NCI-H2196 (cell line): ENCODE measurements at regions not wholly inside any gene's neighbourhood (a gene's known extent, or its start where the extent isn't known, plus 50 kb on each side); places are given as distances from the start of the nearest gene placed in this dataset.

Experiments used
- DNase-seq: peaks from one replicate; lab custom pipeline; 2025; ENCODE audit not compliant: unreplicated experiment; lab: John Stamatoyannopoulos, UW

DNA sequence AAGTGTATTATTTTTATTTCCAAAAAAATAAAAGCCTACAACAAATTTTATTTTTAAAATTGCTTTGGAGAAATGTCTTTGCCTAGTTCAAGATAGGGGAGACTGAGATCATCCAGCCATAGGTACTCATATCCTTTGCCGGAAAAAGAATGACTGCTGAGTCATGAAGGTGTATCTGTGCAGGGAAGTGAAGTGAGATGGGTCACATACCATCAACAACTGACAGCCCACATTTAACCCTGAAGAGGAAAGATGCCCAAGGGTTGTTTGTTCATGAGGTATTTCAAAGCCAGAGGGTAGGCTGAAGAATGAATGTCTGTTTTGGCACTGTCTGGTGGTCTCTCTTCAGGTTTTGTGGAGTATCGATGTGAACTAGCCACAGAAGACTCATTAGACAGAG lies 106.7 kb upstream of the TTC29 start:
- DNase-seq, result no peak

DNA sequence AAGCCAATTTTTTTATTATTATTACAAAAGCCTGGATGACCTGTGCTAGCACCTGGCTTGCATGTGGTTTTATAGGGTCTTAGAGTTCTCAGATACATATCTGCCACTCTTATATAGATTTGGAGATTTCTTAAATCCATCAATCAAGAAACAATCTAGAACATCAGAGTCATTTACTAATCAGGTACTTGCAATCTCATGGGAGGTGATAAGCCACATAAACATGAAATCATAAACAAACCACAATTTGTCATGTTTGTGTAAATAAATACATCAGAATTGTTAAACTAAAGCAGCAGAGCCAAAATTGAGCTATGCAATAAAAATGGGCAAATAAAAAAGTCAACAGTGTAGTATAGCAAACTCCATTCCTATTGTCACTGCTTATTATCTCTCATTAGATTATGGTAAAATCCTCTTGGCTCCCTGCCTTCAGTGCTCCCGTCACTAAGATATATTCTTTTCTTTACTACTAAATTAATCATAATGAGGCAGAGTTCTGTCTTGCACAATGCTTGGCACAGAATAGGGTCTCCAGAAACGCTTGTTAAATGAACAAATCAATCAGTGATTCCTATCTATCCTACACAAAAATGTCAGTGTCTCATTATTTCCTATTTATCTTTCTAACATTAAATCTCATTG lies 108.7 kb upstream of the TTC29 start:
- no peak for DNase-seq

DNA sequence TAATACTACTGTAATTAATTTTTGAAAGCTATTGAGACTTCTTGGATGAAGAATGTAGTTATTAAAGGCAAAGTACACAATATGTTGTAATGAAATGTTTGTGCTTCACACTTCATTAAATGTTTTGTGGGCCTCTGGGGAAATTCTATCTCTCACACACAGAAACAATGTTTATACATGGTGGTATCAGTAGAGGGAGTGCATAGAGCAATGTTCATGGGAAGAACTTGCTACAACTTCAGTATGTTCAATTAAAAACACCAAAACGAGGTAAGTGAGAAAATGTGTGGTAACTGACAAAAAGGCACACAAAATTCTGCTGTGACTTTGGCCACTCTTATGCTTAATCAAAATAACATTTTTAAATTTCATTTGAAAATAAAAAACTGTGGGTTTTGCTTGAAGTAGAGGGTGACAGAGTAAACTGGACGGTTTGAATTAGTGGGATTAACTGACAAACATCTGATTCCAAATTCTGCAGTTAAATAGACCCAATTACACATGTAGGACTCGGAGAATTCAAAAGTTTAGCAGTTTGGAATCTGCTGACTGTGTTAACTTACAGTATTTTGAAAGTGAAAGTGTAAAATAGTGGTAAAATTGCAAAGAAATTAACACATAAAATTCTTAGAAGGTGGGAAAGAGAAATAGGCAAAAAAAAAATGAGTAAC lies 111.4 kb upstream of the TTC29 start:
- DNase-seq, result no peak

DNA sequence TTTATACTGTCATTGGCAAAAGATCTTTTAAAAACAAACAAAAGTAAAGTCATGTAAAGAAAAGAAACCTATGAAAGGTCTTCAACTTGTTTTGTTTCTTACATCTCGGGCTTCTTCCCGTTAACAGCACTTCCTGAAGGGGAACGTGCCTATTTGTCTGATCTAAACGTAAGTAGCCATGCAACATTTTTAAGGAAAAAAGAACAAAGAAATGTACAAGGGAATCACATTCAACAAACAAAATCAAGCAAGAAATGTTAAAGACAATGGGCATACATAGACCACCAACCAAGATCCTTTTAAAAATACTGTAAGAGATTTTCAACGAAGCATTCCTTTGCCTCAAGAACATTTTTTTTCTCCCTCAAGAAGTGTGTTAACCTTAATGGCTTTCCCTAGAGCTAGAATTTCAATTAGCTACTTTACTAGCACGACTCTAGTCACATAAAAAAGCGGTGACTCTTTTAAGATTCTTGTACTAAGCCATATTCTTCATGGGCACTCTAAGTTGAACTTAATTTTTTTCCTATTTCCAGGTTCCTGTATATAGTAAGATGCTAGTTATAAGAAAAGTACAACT lies 112.0 kb upstream of the TTC29 start:
- DNase-seq, result no peak

DNA sequence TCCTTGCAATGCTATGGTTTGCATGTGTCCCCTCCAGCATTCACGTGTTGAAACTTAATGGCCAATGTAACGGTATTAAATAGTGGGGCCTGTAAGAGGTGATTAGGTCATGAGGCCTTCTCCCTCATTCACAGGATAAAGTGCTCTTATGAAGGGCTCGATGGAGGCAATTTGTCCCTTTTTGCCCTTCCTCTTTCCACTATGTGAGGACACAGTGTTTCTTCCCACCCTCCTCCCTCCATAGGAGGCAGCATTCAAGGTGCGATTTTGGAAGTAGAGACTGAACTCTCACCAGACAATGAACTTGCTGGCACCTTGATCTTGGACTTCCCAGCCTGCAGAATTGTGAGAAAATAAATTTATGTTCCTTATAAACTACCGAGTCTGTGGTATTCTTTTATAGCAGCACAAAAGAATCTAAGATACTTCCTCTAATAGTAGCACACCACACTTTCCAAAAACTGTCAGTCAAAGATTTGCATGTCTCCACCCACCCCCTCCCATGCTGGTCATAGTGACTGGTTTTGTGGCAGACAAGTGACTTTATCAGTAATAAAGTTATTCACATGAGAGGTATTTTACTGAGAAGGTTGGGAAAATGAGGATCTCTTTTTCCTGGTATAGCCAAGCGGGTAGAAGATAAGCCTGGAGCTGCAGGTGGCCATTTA lies 113.5 kb upstream of the TTC29 start:
- no peak for DNase-seq

DNA sequence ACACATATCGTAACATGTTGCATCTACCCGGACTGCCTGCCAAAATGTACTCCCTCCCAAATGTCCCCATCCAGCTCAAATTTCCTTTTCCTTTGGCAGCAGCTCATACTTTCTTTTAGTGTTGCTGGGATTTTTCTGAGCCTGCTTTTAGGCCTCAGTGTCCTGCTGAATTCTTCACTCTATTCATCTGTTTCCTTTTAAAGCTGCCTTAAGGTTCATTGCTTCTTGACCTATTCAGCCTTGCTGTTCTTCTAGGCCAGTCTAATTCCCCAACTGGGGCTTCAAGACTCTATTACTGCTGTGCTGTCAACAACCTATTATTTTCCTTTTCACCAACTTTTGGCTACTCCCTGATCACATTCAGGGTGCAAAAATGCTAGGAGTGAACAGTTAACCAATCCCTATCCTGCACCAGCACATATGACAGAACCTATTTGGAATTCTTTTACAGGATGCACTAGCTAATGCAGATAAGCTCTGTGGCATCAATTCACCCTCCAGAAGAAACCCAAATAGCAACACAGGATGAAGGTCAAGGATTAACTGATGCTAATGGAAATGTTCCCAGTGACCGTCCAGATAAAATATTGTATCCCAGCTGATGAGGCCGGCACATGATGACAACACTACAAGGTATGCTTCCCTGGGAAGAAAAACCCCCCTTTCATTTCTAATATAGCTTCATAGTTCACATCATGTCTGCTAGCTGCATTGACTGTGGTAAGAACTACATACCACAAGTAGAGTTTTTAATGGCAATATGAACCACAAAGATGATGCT lies 114.7 kb upstream of the TTC29 start:
- DNase-seq, result no peak

DNA sequence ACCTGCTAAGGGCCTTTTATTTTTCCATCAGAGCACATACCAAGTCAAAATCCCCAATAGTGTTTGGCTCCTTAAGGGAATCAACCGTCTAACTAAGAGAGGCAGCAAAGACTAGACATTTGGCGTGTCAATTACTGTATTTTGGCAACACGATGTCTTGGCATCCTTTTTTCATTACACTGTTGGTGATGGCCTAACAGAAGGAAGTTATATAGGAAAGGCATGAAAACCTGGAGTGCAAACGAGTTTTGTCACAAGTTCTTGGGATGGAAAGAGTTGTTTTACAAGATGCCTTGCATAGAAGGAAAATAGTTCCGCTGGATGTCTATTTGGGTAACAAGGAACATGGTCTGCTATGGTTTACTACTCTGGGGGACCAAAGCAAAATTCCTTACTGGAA lies 119.2 kb upstream of the TTC29 start:
- DNase-seq, result no peak

DNA sequence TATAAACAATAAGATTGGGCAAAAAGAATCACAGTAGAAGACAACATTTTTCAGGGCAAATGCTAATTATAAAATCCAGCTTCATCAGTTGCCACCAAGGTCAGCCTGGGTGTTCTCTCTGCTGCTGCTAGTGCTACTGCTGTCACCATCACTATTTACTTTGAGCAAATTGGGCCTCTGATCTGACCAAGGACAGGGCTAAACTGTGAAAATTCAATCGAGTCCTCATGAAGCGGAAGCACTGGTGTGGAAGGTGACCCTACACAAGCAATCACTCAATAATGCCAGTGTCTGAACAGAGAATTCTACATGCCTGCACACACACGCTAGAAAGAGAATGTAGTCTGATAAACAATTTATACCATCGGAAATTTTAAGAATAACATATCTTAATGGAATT lies 122.9 kb upstream of the TTC29 start:
- DNase-seq, result no peak

DNA sequence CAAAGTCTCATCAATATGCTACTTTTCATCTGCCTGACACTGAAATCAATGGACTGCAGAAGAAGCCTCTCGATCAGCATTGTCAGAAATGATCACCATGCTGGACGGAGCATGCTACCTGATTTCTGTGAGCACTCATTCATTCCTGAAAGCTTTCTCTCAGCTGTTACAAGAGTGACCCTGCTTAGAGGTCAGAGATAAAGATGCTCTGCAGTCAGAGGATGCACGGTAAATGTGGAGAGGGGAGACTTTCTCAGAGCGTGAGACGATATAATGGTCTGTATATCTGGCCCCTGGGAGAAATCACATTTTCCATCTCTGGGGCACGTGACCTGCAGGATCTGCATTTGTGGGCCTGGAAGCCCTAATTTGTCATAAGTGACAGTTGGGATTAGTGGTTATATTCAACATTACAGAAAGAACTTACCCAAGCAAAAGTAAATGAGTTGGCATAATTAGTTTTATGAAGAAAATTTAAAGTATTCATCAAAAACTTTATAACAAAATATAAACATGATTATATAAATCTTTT lies 125.6 kb upstream of the TTC29 start:
- DNase-seq, result no peak

DNA sequence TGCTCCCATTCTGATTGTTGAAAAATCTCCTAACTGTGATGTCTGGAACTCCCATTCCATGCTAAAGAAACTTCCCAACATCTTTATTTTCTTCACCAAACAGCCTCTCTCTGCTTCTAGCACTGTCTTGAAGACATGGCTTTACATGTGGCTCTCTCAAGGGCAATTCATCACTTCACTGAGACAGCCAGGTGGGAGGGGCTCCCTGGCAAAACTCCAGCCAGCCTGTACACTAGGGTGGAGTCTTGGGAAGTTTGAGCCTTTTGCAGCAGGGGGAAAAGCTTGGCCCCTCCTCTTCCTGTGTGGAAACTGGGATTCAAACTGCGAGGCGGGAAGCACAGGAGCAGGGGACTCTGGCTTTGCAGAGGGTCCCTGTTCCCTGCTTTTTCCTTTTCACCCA lies 130.5 kb upstream of the TTC29 start:
- DNase-seq, result no peak

DNA sequence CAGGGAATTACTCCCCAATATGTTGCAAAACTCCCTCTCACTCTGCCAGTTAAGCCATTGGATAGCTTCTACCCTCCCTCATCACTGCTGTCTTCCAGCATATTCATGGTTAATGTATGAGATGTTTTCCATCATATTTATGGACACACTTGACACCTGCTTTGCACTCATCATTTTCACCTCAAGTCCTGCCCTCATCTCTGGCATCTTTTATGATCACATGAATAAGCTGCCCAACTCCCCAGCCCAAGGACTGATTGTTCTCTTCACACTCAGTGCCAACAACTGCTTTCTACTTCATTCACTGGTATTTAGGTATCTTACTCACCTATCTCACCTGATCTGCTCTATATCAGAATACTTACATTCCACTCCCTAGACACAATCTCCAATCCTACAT lies 131.1 kb upstream of the TTC29 start:
- DNase-seq, result no peak

DNA sequence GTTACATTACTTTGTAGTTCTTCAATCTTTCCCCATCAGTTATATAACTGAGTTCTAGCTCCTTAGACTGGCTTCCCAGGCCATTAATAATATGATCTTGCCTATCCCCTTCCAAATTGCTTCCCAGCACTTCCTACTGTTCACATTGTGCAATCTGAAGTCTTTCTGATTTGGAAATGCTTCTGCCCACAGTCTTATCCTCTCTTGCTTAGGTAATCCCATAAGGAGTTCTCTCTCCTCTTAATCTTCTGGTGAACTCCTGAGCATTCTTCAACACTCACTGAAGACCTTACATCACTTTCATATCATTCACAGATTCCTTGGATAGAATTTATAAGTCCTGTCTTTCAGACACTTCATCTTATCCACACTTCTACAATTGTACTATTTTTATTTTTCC lies 132.7 kb upstream of the TTC29 start:
- DNase-seq, result no peak

DNA sequence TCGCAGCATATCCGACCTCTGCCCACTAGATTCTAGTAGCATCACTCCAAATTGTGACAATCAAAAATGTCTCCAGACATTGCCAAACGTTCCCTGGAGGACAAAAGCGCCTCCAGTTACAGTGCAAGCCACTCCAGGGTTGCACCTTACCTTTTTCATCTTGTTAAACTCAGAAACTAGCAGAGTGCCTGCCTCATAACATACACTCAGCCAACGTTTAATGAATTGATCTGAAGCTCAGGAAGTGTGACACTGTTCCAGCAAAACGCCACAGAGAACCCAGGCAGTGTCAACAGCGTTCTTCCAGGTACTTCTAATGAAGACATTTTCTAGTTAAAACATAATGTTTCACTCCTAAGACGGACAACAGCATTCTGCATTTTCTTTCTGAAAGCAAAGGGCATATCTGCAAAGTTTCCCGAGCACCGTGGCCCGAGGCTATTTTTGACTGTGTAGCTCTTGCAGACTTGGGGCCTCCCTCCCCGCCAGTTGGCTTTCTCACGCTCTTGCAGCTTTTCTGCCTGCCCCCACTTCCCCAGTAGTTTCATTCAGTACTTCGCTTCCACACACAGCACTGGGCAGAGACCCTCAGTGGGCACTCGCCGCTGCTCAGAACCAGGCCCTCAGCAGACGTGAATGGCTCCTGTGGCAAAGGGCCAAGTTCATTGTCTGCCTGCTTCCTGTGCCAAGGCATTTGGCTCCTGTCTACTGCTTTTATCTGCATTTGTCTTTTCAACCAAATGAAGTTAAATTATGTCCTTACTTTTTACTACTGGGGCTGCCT lies 133.4 kb upstream of the TTC29 start:
- no peak for DNase-seq

DNA sequence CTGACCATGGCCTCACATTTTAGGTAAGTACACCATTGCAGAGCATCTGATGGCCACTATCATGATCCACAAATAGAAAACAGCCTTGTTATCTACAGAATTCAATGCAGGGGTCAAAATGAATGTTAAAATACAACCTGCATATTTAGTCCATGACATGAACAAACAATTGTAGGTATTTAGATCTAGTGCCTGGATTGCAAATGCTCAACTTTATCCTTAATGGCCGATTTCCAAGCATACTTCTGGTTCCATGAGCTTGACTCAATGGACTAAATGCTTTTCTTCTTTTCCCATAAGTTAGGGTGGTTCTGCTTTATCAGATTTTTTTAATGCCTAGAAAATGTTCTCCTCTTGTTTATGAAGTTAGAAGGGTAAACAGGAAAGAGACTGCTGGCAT lies 139.2 kb upstream of the TTC29 start:
- no peak for DNase-seq

DNA sequence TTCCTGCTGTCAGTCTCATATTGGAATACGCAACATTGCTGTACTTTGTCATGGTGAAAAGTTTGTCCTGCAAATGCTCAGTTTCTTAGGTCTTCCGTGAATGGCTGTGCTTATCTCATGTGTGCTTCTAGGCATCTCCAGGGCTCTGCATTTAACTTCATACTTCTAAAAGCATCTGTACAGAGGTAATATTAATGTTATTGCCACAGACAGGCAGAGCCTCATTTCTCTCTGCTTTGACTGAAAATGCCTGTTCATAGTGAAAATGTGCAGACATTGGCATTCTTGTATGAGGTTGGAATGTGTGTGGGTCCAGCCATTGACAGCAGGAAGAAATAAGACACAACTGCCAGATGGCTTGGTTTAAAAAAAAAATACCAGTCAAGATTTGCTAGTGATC lies 140.1 kb upstream of the TTC29 start:
- DNase-seq, result no peak

DNA sequence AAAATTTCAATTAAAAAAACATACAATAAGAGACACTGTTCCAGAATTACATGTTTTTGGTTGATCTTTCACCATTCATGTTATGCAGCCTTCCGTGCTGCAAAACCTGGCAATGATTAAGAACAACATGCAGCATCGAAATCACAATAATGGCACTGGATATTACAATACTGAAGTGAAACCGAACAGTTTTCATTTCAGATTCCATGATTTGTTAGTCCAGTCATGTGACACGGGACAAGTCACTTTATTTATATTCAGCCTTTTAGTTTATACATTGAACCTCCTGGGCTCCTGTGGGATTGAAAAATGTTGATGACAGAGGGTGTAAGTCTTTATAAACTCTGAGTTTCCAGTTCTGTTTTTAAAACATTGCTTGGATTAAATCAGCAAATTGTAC lies 142.5 kb upstream of the TTC29 start:
- no peak for DNase-seq

DNA sequence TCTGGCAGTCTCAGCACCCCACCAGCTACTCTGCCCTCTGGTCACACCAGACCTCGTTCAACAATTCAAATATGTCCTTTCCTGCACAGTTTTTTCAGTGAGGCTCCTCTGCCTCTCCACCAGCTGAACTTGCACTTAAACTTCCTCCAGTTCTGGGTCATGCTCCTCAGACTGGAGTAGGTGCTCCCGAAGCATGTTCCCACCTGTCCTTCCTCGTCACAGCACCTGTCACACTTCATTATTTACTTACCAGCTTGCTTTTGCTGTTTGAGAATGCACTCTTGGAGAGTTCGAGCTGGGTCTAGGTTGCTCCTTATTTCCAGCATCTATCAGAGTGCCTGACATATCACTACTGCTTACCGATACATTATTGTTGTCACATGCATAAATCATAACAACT lies 144.8 kb upstream of the TTC29 start:
- DNase-seq, result no peak

DNA sequence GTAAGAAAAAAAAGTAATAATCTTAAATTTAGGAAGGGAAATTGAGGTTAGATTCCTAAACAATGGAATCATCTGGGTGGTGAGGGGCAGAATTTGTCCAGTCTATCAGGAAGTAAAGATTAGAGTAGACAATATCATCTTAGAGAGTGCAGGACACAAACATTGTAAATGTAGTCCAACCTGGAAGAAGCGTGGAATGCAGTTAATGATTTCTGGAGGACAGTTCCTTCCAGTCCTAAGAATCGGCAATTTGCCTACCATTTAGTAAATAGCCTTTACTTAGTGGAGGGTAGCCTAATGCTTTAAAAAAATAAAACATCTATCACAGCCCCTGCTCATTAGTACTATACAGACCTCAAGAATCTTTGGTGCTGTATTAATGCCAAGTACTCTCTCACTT lies 147.5 kb upstream of the TTC29 start:
- DNase-seq, result no peak

DNA sequence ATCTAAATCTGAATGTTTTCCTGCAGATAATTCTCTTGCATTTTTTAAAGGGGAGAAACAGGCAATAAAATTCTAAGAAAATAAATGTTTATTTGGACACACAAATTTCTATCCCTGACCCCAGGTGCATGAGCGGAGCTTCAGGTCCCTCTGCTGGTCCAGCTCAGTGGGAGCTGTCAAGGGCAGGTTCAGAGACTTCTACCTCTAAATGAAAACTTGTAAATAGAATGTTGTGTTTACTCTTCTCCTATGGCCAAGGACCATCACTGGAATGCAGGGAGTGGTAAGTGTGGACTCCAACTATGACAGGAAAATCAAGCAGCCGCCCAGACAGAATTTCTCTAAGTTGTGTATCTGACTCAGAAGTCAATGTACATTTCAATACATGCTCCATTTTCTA lies 148.6 kb upstream of the TTC29 start:
- no peak for DNase-seq
